Astrocyte of the spinal cord (primary cell): ENCODE measurements at regions not wholly inside any gene's neighbourhood (a gene's known extent, or its start where the extent isn't known, plus 50 kb on each side); places are given as distances from the start of the nearest gene placed in this dataset.

Experiments
- DNase-seq: peaks from one replicate; pipeline ENCODE4 v3.0.0; 2011; ENCODE audit warnings: low read depth, low spot score
- H3K4me3 ChIP-seq: 2 replicates; pipeline ENCODE4 v1.5.1; 2011; ENCODE audit warnings: low read depth, mild to moderate bottlenecking, low read length, moderate library complexity
- CTCF ChIP-seq: IDR thresholded peaks from 2 replicates; pipeline ENCODE4 v1.5.1; 2012; ENCODE audit warnings: low read depth, mild to moderate bottlenecking, low read length, inconsistent platforms
- in situ Hi-C: cut with HindIII; loops from 2 replicates; pipeline ENCODE4 v1.10.0; 2017; ENCODE audit warnings: low sequenced_read_pairs

- no peak for TF ChIP-seq CTCF
- in situ Hi-C loops: no loop called here
- no peak for DNase-seq
- H3K4me3 ChIP-seq: no peak overlapping the region
Measured at GRCh38 chr1:81600878-81601622, 199.7 kb upstream of the ADGRL2 start.

GRCh38 chr1:81600363-81600762 lies 200.4 kb upstream of the ADGRL2 start:
- no peak for TF ChIP-seq CTCF
- no peak for DNase-seq
- no peak overlapping the region for H3K4me3 ChIP-seq
- in situ Hi-C loops: no loop called here

GRCh38 chr1:81598623-81599022 lies 202.1 kb upstream of the ADGRL2 start:
- no peak overlapping the region for H3K4me3 ChIP-seq
- no peak for DNase-seq
- no peak for TF ChIP-seq CTCF
- in situ Hi-C loops: no loop called here

- no peak for TF ChIP-seq CTCF
- no peak for DNase-seq
- no peak overlapping the region for H3K4me3 ChIP-seq
- in situ Hi-C loops: no loop called here
Measured at GRCh38 chr1:81597720-81598426, 202.9 kb upstream of the ADGRL2 start.

- no peak overlapping the region for H3K4me3 ChIP-seq
- no peak for DNase-seq
- in situ Hi-C loops: no loop called here
- TF ChIP-seq CTCF: no peak
Measured at GRCh38 chr1:81596341-81596740, 204.4 kb upstream of the ADGRL2 start.

GRCh38 chr1:81594206-81594605 lies 206.5 kb upstream of the ADGRL2 start:
- no peak for DNase-seq
- no peak overlapping the region for H3K4me3 ChIP-seq
- no peak for TF ChIP-seq CTCF
- in situ Hi-C loops: no loop called here
